H1 (cell line): ENCODE measurements at regions not wholly inside any gene's neighbourhood (a gene's known extent, or its start where the extent isn't known, plus 50 kb on each side); places are given as distances from the start of the nearest gene placed in this dataset.

Experiments
- CTCF ChIA-PET: fragments of 300-600 bp; sonication (Branson Sonifier 250); formaldehyde crosslinking; loops from one replicate; lab custom pipeline; 2021; ENCODE audit not compliant: partially characterized antibody; lab: Charles Lee
- POLR2A ChIA-PET: fragments of 300-600 bp; sonication (Branson Sonifier 250); formaldehyde crosslinking; loops from one replicate; lab custom pipeline; 2021; ENCODE audit warnings: inconsistent platforms; ENCODE audit not compliant: partially characterized antibody; lab: Charles Lee
- DNase-seq, 2 experiments: peaks; one replicate each; pipeline versions ENCODE4 v3.0.0 to v3.0.0-alpha.2; 2010 to 2022; ENCODE audit warnings: low spot score in 2 of 2, low read depth in 1 of 2, mixed read lengths in 1 of 2
- FAIRE-seq: peaks from 2 replicates; lab custom pipeline; 2011; peaks lifted over from hg19 to GRCh38; lab: Jason Lieb, UNC
- H2AFZ ChIP-seq: 2 replicates; pipeline ENCODE4 v1.8.1; 2012; ENCODE audit warnings: low read length, inconsistent platforms
- H2AK5ac ChIP-seq: 2 replicates; pipeline ENCODE4 v1.6.1; 2013; ENCODE audit warnings: low read depth, low read length
- H2BK120ac ChIP-seq: replicated peaks from 2 replicates; pipeline ENCODE3; 2013; ENCODE audit warnings: low read depth, low read length, inconsistent platforms
- H2BK12ac ChIP-seq: 2 replicates; pipeline ENCODE4 v1.6.1; 2013; ENCODE audit warnings: low read depth, low read length
- H2BK15ac ChIP-seq: 2 replicates; pipeline ENCODE4 v1.6.1; 2013; ENCODE audit warnings: low read length
- H2BK20ac ChIP-seq: 2 replicates; pipeline ENCODE4 v1.6.1; 2013; ENCODE audit warnings: low read length
- H2BK5ac ChIP-seq: 2 replicates; pipeline ENCODE4 v1.6.1; 2013; ENCODE audit warnings: low read depth, low read length
- H3K14ac ChIP-seq: 2 replicates; pipeline ENCODE4 v1.6.1; 2013; ENCODE audit warnings: inconsistent platforms; ENCODE audit not compliant: insufficient read length
- H3K18ac ChIP-seq: 2 replicates; pipeline ENCODE4 v1.6.1; 2013; ENCODE audit warnings: low read length; ENCODE audit errors: extremely low read depth
- H3K23ac ChIP-seq: 2 replicates; pipeline ENCODE4 v1.6.1; 2013; ENCODE audit warnings: inconsistent platforms; ENCODE audit not compliant: insufficient read length
- H3K23me2 ChIP-seq: 2 replicates; pipeline ENCODE4 v1.6.1; 2013; ENCODE audit warnings: low read depth, low read length
- H3K27ac ChIP-seq: 2 replicates; pipeline ENCODE4 v1.6.1; 2011; ENCODE audit warnings: low read depth, low read length, inconsistent platforms
- H3K27me3 ChIP-seq, 4 experiments: replicated peaks in 1 of 4; 1 replicate in 1 of 4; 2 replicates in 3 of 4; pipeline versions ENCODE4 v1.6.1 to v1.8.1; 2011 to 2013; ENCODE audit warnings: low read length in 3 of 4, mild to moderate bottlenecking in 3 of 4, inconsistent platforms in 2 of 4, mixed read lengths in 2 of 4, moderate library complexity in 1 of 4; ENCODE audit not compliant: control insufficient read depth in 3 of 4, insufficient read depth in 3 of 4; ENCODE audit errors: extremely low read depth in 1 of 4
- H3K36me3 ChIP-seq, 4 experiments: 2 replicates each; pipeline versions ENCODE4 v1.6.1 to v1.8.1; 2011 to 2013; ENCODE audit warnings: mild to moderate bottlenecking in 4 of 4, low read length in 3 of 4, moderate library complexity in 2 of 4, control low read depth in 1 of 4, inconsistent platforms in 1 of 4; ENCODE audit not compliant: insufficient read depth in 4 of 4, control insufficient read depth in 2 of 4
- H3K4ac ChIP-seq: replicated peaks from 2 replicates; pipeline ENCODE3; 2013; ENCODE audit warnings: low read length, low read depth, mixed read lengths, inconsistent platforms; ENCODE audit not compliant: insufficient read length
- H3K4me1 ChIP-seq, 4 experiments: replicated peaks in 1 of 4; 1 replicate in 1 of 4; 2 replicates in 3 of 4; pipeline versions ENCODE4 v1.6.1 to v1.8.1; 2011 to 2013; ENCODE audit warnings: low read length in 3 of 4, inconsistent platforms in 2 of 4, mixed read lengths in 1 of 4; ENCODE audit not compliant: insufficient read depth in 4 of 4, control insufficient read depth in 3 of 4
- H3K4me2 ChIP-seq, 2 experiments: 2 replicates each; pipeline versions ENCODE4 v1.6.1 to v1.8.1; 2011 to 2013; ENCODE audit warnings: low read depth in 2 of 2, low read length in 2 of 2, control low read depth in 1 of 2, inconsistent platforms in 1 of 2, mild to moderate bottlenecking in 1 of 2; ENCODE audit not compliant: insufficient read depth in 1 of 2
- H3K4me3 ChIP-seq, 4 experiments: fragments of 200-600, 300-600 bp in 1 of 4; sonication (generic), shearing (Covaris generic), sonication (Bioruptor Twin) in 1 of 4; 2 replicates each; pipeline versions ENCODE4 v1.5.1 to v1.8.1; 2011 to 2016; ENCODE audit warnings: low read length in 4 of 4, low read depth in 3 of 4, control low read depth in 2 of 4, inconsistent platforms in 2 of 4, mild to moderate bottlenecking in 2 of 4, mixed read lengths in 1 of 4, moderate library complexity in 1 of 4; ENCODE audit not compliant: insufficient read depth in 2 of 4; ENCODE audit errors: extremely low read depth in 1 of 4
- H3K56ac ChIP-seq: replicated peaks from 2 replicates; pipeline ENCODE3; 2013; ENCODE audit warnings: low read depth, mild to moderate bottlenecking, mixed read lengths, low read length, inconsistent platforms; ENCODE audit not compliant: insufficient read length
- H3K79me1 ChIP-seq: 2 replicates; pipeline ENCODE4 v1.6.1; 2013; ENCODE audit warnings: low read depth, low read length, control low read depth
- H3K79me2 ChIP-seq, 2 experiments: 2 replicates each; pipeline versions ENCODE4 v1.6.1 to v1.8.1; 2012 to 2013; ENCODE audit warnings: low read length in 2 of 2, mild to moderate bottlenecking in 2 of 2, inconsistent platforms in 1 of 2; ENCODE audit not compliant: insufficient read depth in 2 of 2, control insufficient read depth in 1 of 2
- H3K9ac ChIP-seq, 4 experiments: replicated peaks in 1 of 4; 1 replicate in 1 of 4; 2 replicates in 3 of 4; pipeline versions ENCODE4 v1.6.1 to v1.8.1; 2011 to 2013; ENCODE audit warnings: low read depth in 3 of 4, low read length in 3 of 4, control low read depth in 2 of 4, mild to moderate bottlenecking in 2 of 4, moderate library complexity in 2 of 4, inconsistent platforms in 1 of 4; ENCODE audit errors: extremely low read depth in 1 of 4
- H3K9me3 ChIP-seq, 2 experiments: 2 replicates each; pipeline versions ENCODE4 v1.6.1 to v1.8.1; 2012 to 2013; ENCODE audit warnings: mild to moderate bottlenecking in 2 of 2, moderate library complexity in 2 of 2, control low read depth in 1 of 2, inconsistent platforms in 1 of 2, low read depth in 1 of 2, low read length in 1 of 2, mixed read lengths in 1 of 2; ENCODE audit not compliant: insufficient read depth in 2 of 2
- H4K20me1 ChIP-seq, 2 experiments: replicated peaks in 1 of 2; 2 replicates each; pipeline versions ENCODE3 to v1.8.1; 2011 to 2013; ENCODE audit warnings: inconsistent platforms in 2 of 2, low read length in 2 of 2, mild to moderate bottlenecking in 1 of 2; ENCODE audit not compliant: insufficient read depth in 2 of 2, control insufficient read depth in 1 of 2
- H4K5ac ChIP-seq: 2 replicates; pipeline ENCODE4 v1.6.1; 2013; ENCODE audit warnings: low read length, low read depth, mixed read lengths, inconsistent platforms; ENCODE audit not compliant: insufficient read length
- H4K8ac ChIP-seq: 2 replicates; pipeline ENCODE4 v1.8.0; 2013; ENCODE audit warnings: mild to moderate bottlenecking, moderate library complexity, low read length, inconsistent platforms; ENCODE audit not compliant: insufficient read depth; ENCODE audit errors: extremely low read depth
- H4K91ac ChIP-seq: replicated peaks from 2 replicates; pipeline ENCODE3; 2013; ENCODE audit warnings: low read length, mixed read lengths, inconsistent platforms; ENCODE audit not compliant: insufficient read length
- BACH1 ChIP-seq: IDR thresholded peaks from 2 replicates; pipeline ENCODE4 v1.6.1; 2012; ENCODE audit warnings: low read length, improper control_type of control experiment
- KDM4A ChIP-seq: IDR thresholded peaks from one replicate; pipeline ENCODE4 v1.7.1; 2012; ENCODE audit warnings: low read depth, mild to moderate bottlenecking, moderate library complexity, low read length, inconsistent platforms; ENCODE audit not compliant: severe bottlenecking
- RAD21 ChIP-seq, 2 experiments: IDR thresholded peaks in 1 of 2; conservative IDR thresholded peaks in 1 of 2; 2 replicates each; pipeline ENCODE4 v1.6.1; 2011; ENCODE audit warnings: low read depth in 2 of 2, low read length in 2 of 2, improper control_type of control experiment in 1 of 2, inconsistent platforms in 1 of 2, mild to moderate bottlenecking in 1 of 2, moderate library complexity in 1 of 2
- SIN3A ChIP-seq, 2 experiments: IDR thresholded peaks in 1 of 2; conservative IDR thresholded peaks in 1 of 2; 2 replicates each; pipeline ENCODE4 v1.6.1; 2011 to 2012; ENCODE audit warnings: low read length in 2 of 2, improper control_type of control experiment in 1 of 2, low read depth in 1 of 2, mild to moderate bottlenecking in 1 of 2
- SP4 ChIP-seq: IDR thresholded peaks from 2 replicates; pipeline ENCODE4 v1.6.1; 2012; ENCODE audit warnings: low read length, inconsistent platforms
- WGBS, 2 experiments: shearing (Covaris generic) in 1 of 2; methylation state at CpG; one replicate each; pipeline versions ENCODE4 v1.1.6 to v1.1.7; 2013 to 2015; ENCODE audit warnings: low lambda C conversion rate in 2 of 2, mixed read lengths in 2 of 2, inconsistent platforms in 1 of 2, low coverage in 1 of 2, missing lambda C conversion rate in 1 of 2; ENCODE audit not compliant: insufficient replicate concordance in 2 of 2, insufficient coverage in 1 of 2, insufficient read length in 1 of 2; ENCODE audit errors: extremely low coverage in 1 of 2, missing lambda C conversion rate in 1 of 2; 5-methylcytosine and 5-hydroxymethylcytosine counted together

GRCh38 chr2:12295856-12296519, 420.7 kb upstream of the TRIB2 start:
- no peak overlapping the region for H4K8ac ChIP-seq
- H3K4me3 ChIP-seq = no peak overlapping the region
- no peak overlapping the region for H3K9ac ChIP-seq
- DNase-seq (no peak), FAIRE-seq (no peak)
- H2BK15ac ChIP-seq = no peak overlapping the region
- no peaks in the 10 kb centered on the region for H3K79me2 ChIP-seq
- no peaks in the 10 kb centered on the region for H4K20me1 ChIP-seq
- H2BK5ac ChIP-seq = no peak overlapping the region
- H3K4me1 ChIP-seq = no peaks in the 10 kb centered on the region
- ChIA-PET POLR2A (no interaction called here), CTCF (interaction anchor here (0.6 to 1.4 kb wide), 2 partner anchors 9 to 467 kb away, joined by 3 read pairs; no protein-coding TSS in a partner anchor)
- no peak overlapping the region for H2BK20ac ChIP-seq
- no peaks in the 10 kb centered on the region for H3K9me3 ChIP-seq
- H3K56ac ChIP-seq = no peak overlapping the region
- no peak overlapping the region for H2AFZ ChIP-seq
- H4K5ac ChIP-seq = no peak overlapping the region
- no peak for TF ChIP-seq SIN3A (conservative IDR thresholded peaks at IDR 0.05 in 1 of 2, IDR thresholded peaks at IDR 0.05 in 1 of 2; ENCODE audit: low read depth in 1 of 2, low read length in 2 of 2)
- TF ChIP-seq KDM4A = no peak
- TF ChIP-seq SP4 = no peak
- no peak for TF ChIP-seq BACH1
- TF ChIP-seq RAD21 (IDR thresholded peaks at IDR 0.05 in 1 of 2, conservative IDR thresholded peaks at IDR 0.05 in 1 of 2; ENCODE audit: low read depth in 2 of 2, low read length in 2 of 2) = no peak
- H3K4ac ChIP-seq = no peak overlapping the region
- H2BK12ac ChIP-seq = no peak overlapping the region
- H2BK120ac ChIP-seq = no peak overlapping the region
- H3K4me2 ChIP-seq = no peak overlapping the region
- 96% methylated on average over 4 of the region's 4 CpGs; no CpG with 5 or more reads in 1 of the 2 experiments for WGBS, 2 experiments
- no peaks in the 10 kb centered on the region for H3K36me3 ChIP-seq
- H3K23me2 ChIP-seq = no peaks in the 10 kb centered on the region; the same call in 1 of the 2 replicates
- H3K79me1 ChIP-seq = no peaks in the 10 kb centered on the region
- no peak overlapping the region for H4K91ac ChIP-seq
- H2AK5ac ChIP-seq = no peak overlapping the region
- no peak overlapping the region for H3K18ac ChIP-seq
- no peak overlapping the region for H3K14ac ChIP-seq
- no peak overlapping the region for H3K23ac ChIP-seq
- no peaks in the 10 kb centered on the region for H3K27me3 ChIP-seq
- H3K27ac ChIP-seq = no peak overlapping the region
